ENCODE measurements at regions not wholly inside any gene's neighbourhood (a gene's known extent, or its start where the extent isn't known, plus 50 kb on each side); places are given as distances from the start of the nearest gene placed in this dataset.

GRCh38 chr6:16855460-16855859 is 94.2 kb upstream of the ATXN1 start:
- no TSS peak for BruUV-seq (replicated peaks)
- H3K9me3 Mint-ChIP-seq (ENCODE audit: low read depth, unreplicated experiment), result no peaks in the 10 kb centered on the region
- DNase-seq, result no peak
- peaks cover 9% of the 10 kb centered on the region for H3K4me1 Mint-ChIP-seq (ENCODE audit: low read depth, unreplicated experiment)
- intact Hi-C loops (cut with micrococcal nuclease; ENCODE audit: unreplicated experiment), result no loop called here
- no peak overlapping the region for H3K4me3 Mint-ChIP-seq (ENCODE audit: low read depth, unreplicated experiment)
- no peaks in the 10 kb centered on the region for H3K27me3 Mint-ChIP-seq (ENCODE audit: unreplicated experiment)
- no peak overlapping the region for H3K27ac Mint-ChIP-seq (ENCODE audit: unreplicated experiment)
- CTCF ChIA-PET, result interaction anchor here (0.6 to 0.7 kb wide), 2 partner anchors 16 to 92 kb away, joined by 3 read pairs; no protein-coding TSS in a partner anchor
- no peak for TF ChIP-seq CTCF (IDR thresholded peaks at IDR 0.05; ENCODE audit: unreplicated experiment)
- no peaks in the 10 kb centered on the region for H3K36me3 Mint-ChIP-seq (ENCODE audit: insufficient read depth, unreplicated experiment)

GRCh38 chr6:16854986-16855385 is 93.7 kb upstream of the ATXN1 start:
- DNase-seq, result no peak
- no peak overlapping the region for H3K4me3 Mint-ChIP-seq (ENCODE audit: low read depth, unreplicated experiment)
- H3K27ac Mint-ChIP-seq (ENCODE audit: unreplicated experiment), result no peak overlapping the region
- no TSS peak for BruUV-seq (replicated peaks)
- H3K27me3 Mint-ChIP-seq (ENCODE audit: unreplicated experiment), result no peaks in the 10 kb centered on the region
- peaks cover 14% of the 10 kb centered on the region for H3K4me1 Mint-ChIP-seq (ENCODE audit: low read depth, unreplicated experiment)
- H3K36me3 Mint-ChIP-seq (ENCODE audit: insufficient read depth, unreplicated experiment), result no peaks in the 10 kb centered on the region
- TF ChIP-seq CTCF (IDR thresholded peaks at IDR 0.05; ENCODE audit: unreplicated experiment), result no peak
- intact Hi-C loops (cut with micrococcal nuclease; ENCODE audit: unreplicated experiment), result no loop called here
- CTCF ChIA-PET, result interaction anchor here (0.6 kb wide), 1 partner anchor 92 kb away, joined by 3 read pairs; no protein-coding TSS in a partner anchor
- no peaks in the 10 kb centered on the region for H3K9me3 Mint-ChIP-seq (ENCODE audit: low read depth, unreplicated experiment)

GRCh38 chr6:16852671-16853070 is 91.4 kb upstream of the ATXN1 start:
- Mint-ChIP-seq H3K27ac (ENCODE audit: unreplicated experiment) (no peak overlapping the region), H3K9me3 (ENCODE audit: low read depth, unreplicated experiment) (no peaks in the 10 kb centered on the region), H3K36me3 (ENCODE audit: insufficient read depth, unreplicated experiment) (no peaks in the 10 kb centered on the region), H3K4me1 (ENCODE audit: low read depth, unreplicated experiment) (peaks cover 27% of the 10 kb centered on the region), H3K27me3 (ENCODE audit: unreplicated experiment) (no peaks in the 10 kb centered on the region), H3K4me3 (ENCODE audit: low read depth, unreplicated experiment) (no peak overlapping the region)
- TF ChIP-seq CTCF (IDR thresholded peaks at IDR 0.05; ENCODE audit: unreplicated experiment), result no peak
- CTCF ChIA-PET, result interaction anchor here (1.1 kb wide), 1 partner anchor 112 kb away, joined by 3 read pairs; no protein-coding TSS in a partner anchor
- intact Hi-C loops (cut with micrococcal nuclease; ENCODE audit: unreplicated experiment), result no loop called here
- no peak for DNase-seq
- BruUV-seq (replicated peaks), result no TSS peak

- CTCF ChIA-PET, result interaction anchor here (1.1 kb wide), 1 partner anchor 113 kb away, joined by 3 read pairs; no protein-coding TSS in a partner anchor
- H3K9me3 Mint-ChIP-seq (ENCODE audit: low read depth, unreplicated experiment), result no peaks in the 10 kb centered on the region
These were observed 90.5 kb upstream of the ATXN1 start for GRCh38 chr6:16851758-16852157.

More at GRCh38 chr6:16851758-16852157, 90.5 kb upstream of the ATXN1 start:
- BruUV-seq (replicated peaks), result no TSS peak
- Mint-ChIP-seq H3K4me3 (ENCODE audit: low read depth, unreplicated experiment) (no peak overlapping the region), H3K27me3 (ENCODE audit: unreplicated experiment) (no peaks in the 10 kb centered on the region), H3K27ac (ENCODE audit: unreplicated experiment) (no peak overlapping the region), H3K36me3 (ENCODE audit: insufficient read depth, unreplicated experiment) (no peaks in the 10 kb centered on the region), H3K4me1 (ENCODE audit: low read depth, unreplicated experiment) (peaks cover 27% of the 10 kb centered on the region)
- no peak for TF ChIP-seq CTCF (IDR thresholded peaks at IDR 0.05; ENCODE audit: unreplicated experiment)
- DNase-seq, result no peak
- intact Hi-C loops (cut with micrococcal nuclease; ENCODE audit: unreplicated experiment), result no loop called here

Measured in Calu3 (cell line).